ENCODE measurements at regions not wholly inside any gene's neighbourhood (a gene's known extent, or its start where the extent isn't known, plus 50 kb on each side); places are given as distances from the start of the nearest gene placed in this dataset.

GRCh38 chr2:217162533-217162932 is 302.7 kb upstream of the TNP1 start:
- TF ChIP-seq CTCF (IDR thresholded peaks at IDR 0.05) (no peak), POLR2AphosphoS5 (IDR thresholded peaks at IDR 0.05; ENCODE audit: low read depth, low read length) (no peak)
- TF ChIP-seq, protein P1, sequence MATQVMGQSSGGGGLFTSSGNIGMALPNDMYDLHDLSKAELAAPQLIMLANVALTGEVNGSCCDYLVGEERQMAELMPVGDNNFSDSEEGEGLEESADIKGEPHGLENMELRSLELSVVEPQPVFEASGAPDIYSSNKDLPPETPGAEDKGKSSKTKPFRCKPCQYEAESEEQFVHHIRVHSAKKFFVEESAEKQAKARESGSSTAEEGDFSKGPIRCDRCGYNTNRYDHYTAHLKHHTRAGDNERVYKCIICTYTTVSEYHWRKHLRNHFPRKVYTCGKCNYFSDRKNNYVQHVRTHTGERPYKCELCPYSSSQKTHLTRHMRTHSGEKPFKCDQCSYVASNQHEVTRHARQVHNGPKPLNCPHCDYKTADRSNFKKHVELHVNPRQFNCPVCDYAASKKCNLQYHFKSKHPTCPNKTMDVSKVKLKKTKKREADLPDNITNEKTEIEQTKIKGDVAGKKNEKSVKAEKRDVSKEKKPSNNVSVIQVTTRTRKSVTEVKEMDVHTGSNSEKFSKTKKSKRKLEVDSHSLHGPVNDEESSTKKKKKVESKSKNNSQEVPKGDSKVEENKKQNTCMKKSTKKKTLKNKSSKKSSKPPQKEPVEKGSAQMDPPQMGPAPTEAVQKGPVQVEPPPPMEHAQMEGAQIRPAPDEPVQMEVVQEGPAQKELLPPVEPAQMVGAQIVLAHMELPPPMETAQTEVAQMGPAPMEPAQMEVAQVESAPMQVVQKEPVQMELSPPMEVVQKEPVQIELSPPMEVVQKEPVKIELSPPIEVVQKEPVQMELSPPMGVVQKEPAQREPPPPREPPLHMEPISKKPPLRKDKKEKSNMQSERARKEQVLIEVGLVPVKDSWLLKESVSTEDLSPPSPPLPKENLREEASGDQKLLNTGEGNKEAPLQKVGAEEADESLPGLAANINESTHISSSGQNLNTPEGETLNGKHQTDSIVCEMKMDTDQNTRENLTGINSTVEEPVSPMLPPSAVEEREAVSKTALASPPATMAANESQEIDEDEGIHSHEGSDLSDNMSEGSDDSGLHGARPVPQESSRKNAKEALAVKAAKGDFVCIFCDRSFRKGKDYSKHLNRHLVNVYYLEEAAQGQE (IDR thresholded peaks at IDR 0.05; ENCODE audit: insufficient read depth in 1 of 2, low read depth in 2 of 2, low read length in 1 of 2) = no peak

Measured in Panc1 (cell line).